Esophagus muscularis mucosa (tissue), 4 donors: ENCODE measurements at regions not wholly inside any gene's neighbourhood (a gene's known extent, or its start where the extent isn't known, plus 50 kb on each side); places are given as distances from the start of the nearest gene placed in this dataset.
A peak's percentile ranks its signal among the peaks of the same experiment; 100 is the strongest.
"Not testable (repeated sequence)": the region's sequence is repeated elsewhere in the genome, so short reads cannot be mapped to it uniquely, and the experiment has no call there.

Experiments used
- DNase-seq: peaks from one replicate; pipeline ENCODE4 v3.0.0-alpha.2; 2017; ENCODE audit errors: extremely low spot score
- H3K27ac ChIP-seq, 4 donors: fragments of 200-600 bp; sonication (generic); replicated peaks in 1 of 4; 1 replicate in 3 of 4; 2 replicates in 1 of 4; pipeline ENCODE4 v1.5.1; 2016 to 2019; ENCODE audit warnings: mild to moderate bottlenecking in 1 of 4
- H3K27me3 ChIP-seq, 4 donors: fragments of 200-600 bp; sonication (generic); one replicate each; pipeline versions ENCODE4 v1.5.1 to v1.6.0; 2016 to 2019
- H3K36me3 ChIP-seq, 4 donors: fragments of 200-600 bp; sonication (generic); one replicate each; pipeline ENCODE4 v1.5.1; 2016 to 2019
- H3K4me1 ChIP-seq, 4 donors: fragments of 200-600 bp; sonication (generic); one replicate each; pipeline ENCODE4 v1.5.1; 2016 to 2019
- H3K4me3 ChIP-seq, 4 donors: fragments of 200-600 bp; sonication (generic); 1 replicate in 2 of 4; 2 replicates in 2 of 4; pipeline ENCODE4 v1.5.1; 2016 to 2019; ENCODE audit warnings: mild to moderate bottlenecking in 4 of 4, moderate library complexity in 1 of 4
- H3K9me3 ChIP-seq, 4 donors: fragments of 200-600 bp; sonication (generic); 1 replicate in 3 of 4; 2 replicates in 1 of 4; pipeline ENCODE4 v1.5.1; 2016 to 2019
- CTCF ChIP-seq, 3 experiments: fragments of 200-600 bp in 2 of 3; fragments of 450-650 bp in 1 of 3; sonication (generic) in 2 of 3; IDR thresholded peaks; one replicate each; pipeline ENCODE4 v1.5.1; 2017 to 2019; ENCODE audit warnings: antibody characterized with exemption in 3 of 3, mild to moderate bottlenecking in 2 of 3, moderate library complexity in 1 of 3
- EP300 ChIP-seq: sonication (generic); formaldehyde crosslinking; IDR thresholded peaks from one replicate; pipeline ENCODE4 v1.6.1; 2017; ENCODE audit warnings: antibody characterized with exemption
- POLR2A ChIP-seq: fragments of 450-650 bp; IDR thresholded peaks from one replicate; pipeline ENCODE4 v1.6.1; 2017; ENCODE audit warnings: antibody characterized with exemption, moderate library complexity, mild to moderate bottlenecking, low read depth
- POLR2AphosphoS5 ChIP-seq, 2 donors: sonication (generic); formaldehyde crosslinking; IDR thresholded peaks; one replicate each; pipeline ENCODE4 v1.6.1; 2017; ENCODE audit warnings: antibody characterized with exemption in 2 of 2
- WGBS: methylation state at CpG from one replicate; pipeline ENCODE4 v1.1.5; 2018; 5-methylcytosine and 5-hydroxymethylcytosine counted together
- intact Hi-C: fragments of 100-400 bp; cut with DNase I; formaldehyde crosslinking; loops from one replicate; pipeline ENCODE4 v1.15.1; 2023

GRCh38 chr3:159884661-159885402 is 103.8 kb upstream of the IL12A start:
- 64% methylated on average over 3 of the region's 3 CpGs for WGBS
- Histone ChIP-seq H3K4me3 (no peak overlapping the region), H3K27me3 (no peaks in the 10 kb centered on the region), H3K36me3 (peaks cover 0 to 13% (median 3%) of the 10 kb centered on the region in 4 donors), H3K4me1 (peaks cover 58 to 78% (median 70%) of the 10 kb centered on the region in 4 donors), H3K9me3 (no peaks in the 10 kb centered on the region), H3K27ac (peak overlapping the region in 2 of 4 donors; percentile 2 to 25)
- peak; percentile 37 for DNase-seq
- TF ChIP-seq POLR2AphosphoS5 (IDR thresholded peaks at IDR 0.05) (no peak), POLR2A (no peak), CTCF (IDR thresholded peaks at IDR 0.05) (peak; percentile 44 to 61 (median 52))
- intact Hi-C loops: loop anchor here (5.0 to 10.0 kb wide), 3 partner anchors 58 to 270 kb away; no protein-coding TSS in a partner anchor

- Histone ChIP-seq H3K27me3 (no peaks in the 10 kb centered on the region), H3K4me1 (peaks cover 50 to 72% (median 68%) of the 10 kb centered on the region in 4 donors), H3K4me3 (no peak overlapping the region), H3K27ac (peak overlapping the region in 1 of 4 donors; percentile 9), H3K9me3 (no peaks in the 10 kb centered on the region), H3K36me3 (peaks cover 0 to 13% (median 3%) of the 10 kb centered on the region in 4 donors)
- TF ChIP-seq POLR2A: no peak
- no peak for TF ChIP-seq CTCF (IDR thresholded peaks at IDR 0.05)
- no peak for TF ChIP-seq EP300
- no peak for TF ChIP-seq POLR2AphosphoS5 (IDR thresholded peaks at IDR 0.05)
- WGBS: 89% methylated on average over 3 of the region's 3 CpGs
- peak; percentile 24 for DNase-seq
- intact Hi-C loops: loop anchor here (5.0 to 10.0 kb wide), 2 partner anchors 116 to 271 kb away; no protein-coding TSS in a partner anchor
Observed at GRCh38 chr3:159886050-159886449, 102.6 kb upstream of the IL12A start.

- intact Hi-C loops: loop anchor here (5.0 to 10.0 kb wide), 2 partner anchors 116 to 272 kb away; no protein-coding TSS in a partner anchor
- H3K4me3 ChIP-seq, H3K27me3 ChIP-seq, H3K9me3 ChIP-seq: not testable (repeated sequence)
- peak; percentile 29 for DNase-seq
- Histone ChIP-seq H3K27ac (peak overlapping the region in 3 of 4 donors; percentile 32 to 44 (median 41)), H3K36me3 (peaks cover 0 to 13% (median 3%) of the 10 kb centered on the region in 4 donors), H3K4me1 (peaks cover 50 to 72% (median 68%) of the 10 kb centered on the region in 4 donors)
- WGBS: 96% methylated on average over 6 of the region's 6 CpGs
Observed at GRCh38 chr3:159886530-159886929, 102.1 kb upstream of the IL12A start.

GRCh38 chr3:159887168-159887567 is 101.5 kb upstream of the IL12A start:
- intact Hi-C loops: loop anchor here (5.0 to 10.0 kb wide), 2 partner anchors 115 to 272 kb away; no protein-coding TSS in a partner anchor
- no peak overlapping the region for H3K4me3 ChIP-seq
- H3K27me3 ChIP-seq: no peaks in the 10 kb centered on the region
- H3K36me3 ChIP-seq: peaks cover 0 to 16% (median 5%) of the 10 kb centered on the region in 4 donors
- peaks cover 50 to 72% (median 68%) of the 10 kb centered on the region in 4 donors for H3K4me1 ChIP-seq
- H3K27ac ChIP-seq: peak overlapping the region in 3 of 4 donors; percentile 32 to 44 (median 41)
- WGBS: 62% methylated on average over 5 of the region's 5 CpGs
- H3K9me3 ChIP-seq: no peaks in the 10 kb centered on the region
- no peak for DNase-seq
- TF ChIP-seq EP300 (no peak), CTCF (IDR thresholded peaks at IDR 0.05) (no peak), POLR2A (no peak)

GRCh38 chr3:159887911-159888310 is 100.7 kb upstream of the IL12A start:
- no peak for TF ChIP-seq POLR2A
- TF ChIP-seq CTCF (IDR thresholded peaks at IDR 0.05): no peak
- no peak for TF ChIP-seq EP300
- no peak for TF ChIP-seq POLR2AphosphoS5 (IDR thresholded peaks at IDR 0.05)
- no peaks in the 10 kb centered on the region for H3K9me3 ChIP-seq
- peaks cover 50 to 72% (median 67%) of the 10 kb centered on the region in 4 donors for H3K4me1 ChIP-seq
- DNase-seq: no peak
- H3K27ac ChIP-seq: peak overlapping the region in 3 of 4 donors; percentile 32 to 44 (median 41)
- intact Hi-C loops: loop anchor here (5.0 to 10.0 kb wide), 2 partner anchors 114 to 273 kb away; no protein-coding TSS in a partner anchor
- H3K36me3 ChIP-seq: peaks cover 7 to 22% (median 13%) of the 10 kb centered on the region in 4 donors
- H3K27me3 ChIP-seq: no peaks in the 10 kb centered on the region
- no peak overlapping the region for H3K4me3 ChIP-seq
- 55% methylated on average over 3 of the region's 3 CpGs for WGBS
